GM19035 (cell line): ENCODE measurements at regions not wholly inside any gene's neighbourhood (a gene's known extent, or its start where the extent isn't known, plus 50 kb on each side); places are given as distances from the start of the nearest gene placed in this dataset.

Source experiments
- ATAC-seq: cut with Tn5 transposase; IDR thresholded peaks from one replicate; pipeline ENCODE4 v1.9.1; 2021; ENCODE audit not compliant: unreplicated experiment

DNA sequence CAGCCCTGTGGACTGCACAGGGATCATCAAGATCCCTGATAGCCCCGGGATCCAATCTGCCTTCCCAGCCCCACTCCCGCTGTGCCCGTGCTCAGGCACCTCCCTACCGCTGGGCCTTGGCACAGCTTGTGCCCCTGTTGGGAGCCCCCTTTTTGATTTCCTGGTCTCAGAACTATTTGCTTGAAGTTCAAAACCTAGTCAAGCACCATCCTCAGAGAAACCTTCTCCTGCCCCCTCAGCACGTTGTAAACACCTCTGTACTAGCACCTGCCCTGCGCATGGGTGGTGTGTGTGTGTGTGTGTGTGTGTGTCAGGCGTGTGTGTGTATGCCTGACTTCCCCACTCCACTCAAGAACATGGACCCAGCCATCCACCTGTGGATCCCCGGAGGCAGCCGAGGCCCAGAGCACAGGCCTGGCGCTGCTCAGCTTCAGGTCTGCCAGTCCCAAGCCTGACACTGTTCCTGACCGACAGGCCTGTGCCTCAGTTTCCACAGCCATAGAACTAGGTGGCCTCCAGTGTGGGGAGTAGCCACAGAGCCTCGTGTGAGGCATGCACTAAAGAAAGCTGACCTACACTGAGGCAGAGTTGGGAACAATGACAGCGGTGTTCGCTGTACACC, 65.5 kb downstream of the ADRA2C start:
- ATAC-seq: no peak

DNA sequence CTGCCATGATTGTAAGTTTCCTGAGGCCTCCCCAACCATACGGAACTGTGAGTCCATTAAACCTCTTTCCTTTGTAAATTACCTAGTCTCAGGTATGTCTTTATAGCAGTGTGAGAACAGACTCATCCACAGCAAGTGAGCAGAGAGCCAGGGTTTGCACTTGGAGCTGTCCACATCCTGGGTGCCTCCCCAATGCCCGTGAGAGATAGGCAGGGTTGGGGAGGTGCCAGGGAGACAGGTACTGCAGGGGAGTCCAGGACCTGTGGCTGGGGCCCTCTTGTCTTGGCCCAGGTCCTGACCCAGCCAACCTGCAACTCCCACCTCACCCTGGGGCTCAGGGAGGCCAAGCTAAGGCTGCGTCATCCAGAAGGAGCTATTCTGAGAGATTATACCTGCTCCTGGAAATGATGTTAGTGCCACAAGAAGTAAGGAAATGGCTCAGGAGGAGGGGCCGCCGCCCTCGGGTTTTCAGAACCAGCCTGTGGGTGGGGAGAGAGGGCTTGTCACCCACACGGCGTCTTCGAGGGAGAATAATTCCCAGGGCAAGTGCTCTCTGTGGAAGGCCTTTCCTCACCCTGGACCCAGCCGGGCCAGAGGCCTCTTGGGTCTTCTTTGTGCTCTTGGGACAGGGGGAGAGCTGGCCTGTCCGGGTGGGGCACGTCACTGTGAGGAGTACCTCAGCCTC, 66.5 kb downstream of the ADRA2C start:
- ATAC-seq: no peak

DNA sequence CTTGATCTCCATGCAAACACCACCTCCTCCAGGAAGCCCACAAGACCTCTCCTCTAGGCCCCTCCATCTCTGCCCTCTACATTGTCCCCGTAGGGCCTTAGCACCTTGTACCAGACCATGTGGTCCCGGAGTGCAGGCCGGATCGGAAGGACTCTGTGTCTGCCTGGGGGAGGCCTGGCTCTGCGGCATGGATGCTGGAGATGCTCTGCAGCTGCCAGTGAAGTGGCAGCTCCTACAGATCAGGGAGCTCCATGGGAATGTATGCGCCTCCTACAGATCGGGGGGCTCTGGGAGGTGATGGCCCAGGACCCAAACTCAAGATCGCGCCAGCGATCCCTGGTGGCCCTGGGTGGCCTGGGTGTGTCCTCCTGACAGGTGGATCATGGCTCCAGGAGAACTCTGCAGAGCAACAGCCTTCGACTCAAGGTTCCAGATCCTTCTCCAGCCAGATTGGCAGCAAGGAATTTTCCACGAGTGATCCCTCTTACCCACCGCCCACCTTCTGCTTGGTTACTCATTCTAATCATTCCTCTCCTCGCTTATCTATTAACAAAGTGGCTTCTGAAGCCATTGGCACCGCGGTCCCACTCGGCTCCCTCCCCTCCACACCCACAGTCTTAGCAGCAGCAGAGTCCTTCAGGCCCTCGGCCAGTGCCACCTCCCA, 67.3 kb downstream of the ADRA2C start:
- no peak for ATAC-seq

DNA sequence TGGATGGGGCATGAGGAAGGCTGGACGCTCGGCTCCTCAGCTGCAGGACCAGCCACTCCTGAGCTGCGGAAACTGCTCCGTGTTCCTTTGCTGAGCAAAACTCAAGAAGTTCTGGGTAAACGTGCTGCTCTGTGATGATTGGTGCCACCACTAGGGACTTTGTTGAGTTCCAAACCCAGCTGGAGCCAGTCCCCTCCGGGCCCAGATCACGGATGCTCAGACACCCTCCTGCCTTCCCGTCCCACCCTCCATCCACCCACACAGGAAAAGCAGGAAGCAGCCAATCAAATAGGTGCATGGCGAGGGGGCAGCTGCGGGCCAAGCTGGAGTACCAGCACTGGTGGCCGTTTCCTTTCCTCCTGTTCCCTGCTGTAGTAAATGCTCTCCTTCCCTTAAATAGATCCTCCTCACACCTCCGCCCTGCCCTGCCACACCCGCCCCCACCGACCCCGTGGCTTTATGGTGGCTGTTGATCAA, 68.0 kb downstream of the ADRA2C start:
- no peak for ATAC-seq

DNA sequence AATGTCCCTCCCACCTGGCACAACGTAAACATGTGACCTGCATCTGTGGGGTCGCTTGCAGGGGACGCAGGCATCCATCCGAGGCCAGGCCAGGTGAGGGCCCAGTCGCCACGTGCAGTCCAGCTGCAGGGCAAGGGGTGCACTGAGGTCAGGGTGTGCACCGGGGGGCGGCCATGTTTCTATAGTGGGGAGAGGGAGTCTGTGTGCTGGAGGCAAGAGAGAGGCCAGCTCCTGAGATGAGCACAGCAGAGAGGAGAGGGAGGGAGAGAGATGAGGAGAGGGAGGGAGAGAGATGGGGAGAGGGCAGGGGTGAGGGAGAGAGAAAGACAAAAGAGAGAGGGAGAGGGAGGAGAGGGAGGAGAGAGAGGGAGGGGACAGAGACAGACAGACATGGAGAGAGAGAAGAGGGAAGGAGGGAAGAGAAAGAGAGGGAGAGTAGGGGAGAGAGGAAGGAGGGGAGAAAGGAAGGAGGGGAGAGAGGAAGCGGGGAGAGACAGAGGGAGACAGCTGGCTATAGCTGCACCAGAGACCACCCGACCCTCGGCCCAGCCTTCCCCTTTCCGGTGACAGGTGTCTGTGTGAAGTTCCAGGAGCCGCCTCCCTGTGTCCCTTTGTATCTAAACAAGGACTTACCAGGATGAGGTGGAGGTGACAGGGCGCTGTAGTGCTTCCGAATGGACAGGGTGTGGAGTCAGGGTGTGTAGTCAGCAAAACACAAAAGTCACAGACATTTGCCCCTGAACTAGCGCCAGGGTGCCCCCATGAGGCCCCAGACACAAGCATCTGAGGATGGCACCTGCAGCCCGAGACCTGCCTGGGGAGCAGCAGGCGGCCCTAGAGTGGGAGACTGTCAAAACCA, 68.7 kb downstream of the ADRA2C start:
- ATAC-seq: no peak

DNA sequence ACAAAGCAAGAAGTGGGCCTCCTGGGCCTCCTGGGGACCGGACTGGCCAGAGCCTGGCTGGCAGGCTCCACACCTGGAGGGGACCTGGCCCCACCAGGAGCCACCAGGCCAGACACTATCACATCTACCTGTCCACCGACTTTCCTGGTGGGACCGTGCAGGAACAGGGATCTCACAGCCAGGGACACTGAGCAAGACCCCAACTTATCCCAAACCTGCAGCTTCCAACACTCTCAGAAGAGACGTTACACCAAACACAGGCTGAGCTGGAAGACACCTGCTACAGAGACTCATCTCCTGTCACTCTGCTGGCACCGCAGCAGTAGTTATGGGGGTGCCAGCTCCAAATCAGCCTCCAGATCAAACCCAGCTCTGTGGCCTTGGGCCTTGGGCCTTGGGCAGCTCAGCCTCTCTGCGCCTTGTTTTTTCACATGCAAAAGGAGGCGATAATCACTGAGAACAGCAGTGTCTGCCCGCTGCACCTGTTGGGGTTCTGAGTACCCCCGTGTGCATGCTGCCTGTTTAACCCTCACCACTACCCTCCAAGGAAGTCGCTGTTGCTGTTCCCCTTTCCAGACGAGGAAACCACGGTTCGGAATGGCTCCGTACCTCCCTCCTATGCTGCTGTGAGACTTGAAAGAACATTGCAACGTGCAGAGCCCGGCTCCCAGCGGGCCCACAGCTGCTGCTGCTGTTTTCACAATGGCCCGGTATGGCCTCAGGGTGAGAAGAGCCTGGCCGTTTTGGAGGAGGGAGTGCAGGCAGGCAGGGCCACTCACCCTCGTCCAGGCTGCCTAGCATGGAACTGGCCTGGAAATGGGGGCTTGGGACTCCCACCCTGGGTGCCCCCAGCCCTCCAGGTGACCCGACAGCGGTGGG, 69.6 kb downstream of the ADRA2C start:
- no peak for ATAC-seq

DNA sequence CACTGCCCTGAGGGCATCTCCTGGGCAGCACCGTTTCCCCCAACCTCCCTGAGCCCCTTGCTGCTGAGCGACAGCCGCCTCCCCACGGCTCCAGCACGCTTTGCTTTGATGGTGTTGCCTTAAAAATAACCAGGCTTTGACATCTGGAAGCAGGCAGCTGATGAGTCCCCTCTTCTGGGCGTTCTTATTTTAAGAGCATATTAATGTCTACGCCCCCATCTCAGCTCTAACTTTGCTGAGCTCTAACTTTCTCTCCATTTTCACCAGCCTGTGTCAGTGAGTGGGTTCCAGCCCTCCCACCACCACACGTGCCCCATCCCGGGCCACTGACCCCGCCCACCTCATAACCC, 70.2 kb downstream of the ADRA2C start:
- no peak for ATAC-seq

DNA sequence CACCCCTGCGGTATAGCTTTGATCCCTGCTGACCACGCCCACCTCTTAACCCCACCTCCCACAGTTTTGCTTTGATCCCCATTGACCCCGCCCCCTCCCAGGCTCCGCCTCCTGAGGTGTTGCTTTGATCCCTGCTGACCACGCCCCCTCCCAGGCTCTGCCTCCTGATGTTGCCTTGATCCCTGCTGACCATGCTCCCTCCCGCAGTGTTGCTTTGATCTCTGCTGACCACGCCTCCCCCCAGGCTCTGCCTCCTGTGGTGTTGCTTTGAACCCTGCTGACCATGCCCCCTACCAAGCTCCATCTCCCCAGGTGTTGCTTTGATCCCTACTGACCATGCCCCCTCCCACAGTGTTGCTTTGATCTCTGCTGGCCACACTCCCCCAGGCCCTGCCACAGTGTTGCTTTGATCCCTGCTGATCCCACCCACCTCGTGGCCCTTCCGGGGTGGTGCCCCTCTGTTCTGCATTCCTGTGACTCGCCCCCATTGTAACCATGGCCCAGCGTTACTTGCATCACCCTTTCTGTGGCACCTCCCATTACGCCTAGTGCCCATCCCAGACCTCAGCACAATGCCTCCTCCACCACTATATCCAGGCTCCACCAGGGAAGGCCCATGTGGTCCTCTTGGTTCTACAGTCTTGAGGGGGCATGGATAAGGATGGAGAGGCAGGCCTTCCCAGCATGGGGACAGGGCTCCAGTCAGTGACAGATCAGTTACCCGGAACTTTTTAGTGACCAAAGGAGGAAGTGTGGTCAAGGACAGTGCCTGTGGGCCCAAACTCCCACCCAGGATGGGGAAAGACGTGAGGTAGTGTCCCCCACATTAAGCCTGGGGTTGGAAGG, 70.8 kb downstream of the ADRA2C start:
- no peak for ATAC-seq

DNA sequence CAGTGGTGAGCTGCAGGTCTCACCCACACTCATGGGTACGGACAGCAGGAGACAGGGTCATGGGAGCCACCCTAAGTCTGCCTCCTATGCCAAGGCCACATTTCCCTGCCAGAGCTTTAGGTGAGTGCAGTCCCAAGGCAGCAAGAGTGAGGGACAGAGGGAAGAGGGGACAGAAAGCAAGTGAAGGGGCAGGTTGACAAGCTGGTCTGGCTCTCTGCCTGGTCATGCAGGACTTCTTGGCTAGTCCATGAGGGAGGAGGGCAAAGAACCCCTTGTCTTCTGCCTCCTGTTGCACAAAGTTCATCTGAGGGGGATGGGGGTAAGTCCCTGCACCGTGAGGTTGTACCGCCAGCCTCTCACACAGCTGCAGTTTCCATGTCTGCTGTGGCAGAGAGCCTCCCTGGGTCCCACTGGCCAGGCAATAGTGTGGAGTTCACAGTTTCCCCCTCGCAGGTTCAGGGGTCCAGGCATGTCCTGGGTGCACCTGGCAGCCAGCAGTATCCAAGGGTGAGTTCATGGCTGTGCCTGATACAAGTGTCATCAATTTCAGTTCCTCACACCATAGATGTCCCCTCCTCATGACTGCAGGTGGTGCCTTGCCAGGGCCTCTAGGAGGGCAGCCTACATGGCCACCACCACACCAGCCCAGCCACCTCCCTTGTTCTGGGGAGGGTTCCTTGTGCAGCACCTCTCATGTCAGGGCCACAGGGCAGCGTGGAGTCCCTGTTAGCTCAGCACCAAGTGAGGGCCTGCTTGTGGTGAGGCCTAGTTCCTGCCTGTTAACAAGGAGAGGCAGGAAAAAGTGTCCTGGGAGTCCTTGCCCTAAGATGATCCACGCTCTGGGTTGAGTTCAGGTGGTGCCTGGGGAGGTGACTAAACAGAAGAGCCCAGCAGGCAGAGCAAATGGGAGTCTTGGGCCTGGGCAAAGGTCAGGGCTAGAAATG, 72.5 kb downstream of the ADRA2C start:
- no peak for ATAC-seq

DNA sequence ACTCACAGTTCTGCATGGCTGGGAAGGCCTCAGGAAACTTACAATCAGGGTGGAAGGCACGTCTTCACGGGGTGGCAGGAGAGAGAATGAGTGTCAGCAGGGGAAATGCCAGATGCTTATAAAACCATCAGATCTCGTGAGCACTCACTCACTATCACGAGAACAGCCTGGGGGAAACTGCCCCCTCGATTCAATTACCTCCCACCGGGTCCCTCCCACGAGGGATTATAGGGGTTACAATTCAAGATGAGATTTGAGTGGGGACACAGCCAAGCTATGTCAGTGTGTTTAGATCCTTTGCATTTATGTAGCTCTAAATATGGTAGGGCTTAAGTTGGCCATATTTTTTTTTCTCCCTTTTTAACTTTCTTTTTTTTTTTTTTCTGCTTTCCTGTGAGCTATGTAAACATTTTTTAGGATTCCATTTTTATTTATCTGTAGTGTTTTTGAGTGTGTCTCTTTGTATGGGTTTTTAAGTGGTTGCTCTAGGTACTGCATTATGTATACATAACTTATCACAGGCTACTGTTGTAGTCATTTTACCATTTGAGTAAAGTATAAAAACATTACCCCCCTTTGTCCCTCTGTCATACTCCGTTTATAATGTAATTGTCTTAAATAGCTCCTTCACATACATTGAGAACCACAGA, 79.0 kb downstream of the ADRA2C start:
- ATAC-seq: no peak

DNA sequence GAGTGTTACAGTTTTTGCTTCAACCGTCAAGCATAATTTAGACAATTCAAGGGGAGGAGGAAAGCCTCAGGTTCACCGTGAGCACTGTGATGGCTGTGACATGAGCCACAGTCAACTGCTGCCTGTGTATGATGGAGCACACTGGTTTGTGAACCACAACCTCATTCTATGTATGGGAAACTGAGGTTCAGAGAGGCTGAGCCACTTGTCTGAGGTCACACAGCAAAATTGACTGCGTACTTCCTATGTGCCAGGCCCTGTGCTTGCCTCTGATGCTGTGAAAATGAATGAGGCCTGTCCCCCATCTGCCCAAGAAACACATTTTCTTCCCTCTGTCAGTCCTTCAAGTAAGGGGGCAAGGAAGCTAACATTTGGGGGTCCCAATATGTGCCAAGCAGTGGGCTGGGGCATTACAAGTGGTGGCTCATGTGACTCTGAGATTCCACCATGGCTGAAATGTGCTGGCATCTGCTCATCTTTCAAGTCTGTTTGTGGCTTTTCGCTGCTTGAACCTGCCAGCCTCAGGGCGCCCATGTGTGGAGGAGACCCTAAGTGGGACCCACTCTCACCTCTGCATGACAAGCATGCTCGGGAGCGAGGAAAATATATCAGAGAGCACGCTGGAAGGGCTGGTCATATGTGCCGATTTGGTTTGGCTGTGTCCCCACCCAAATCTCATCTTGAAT, 79.7 kb downstream of the ADRA2C start:
- ATAC-seq: no peak

DNA sequence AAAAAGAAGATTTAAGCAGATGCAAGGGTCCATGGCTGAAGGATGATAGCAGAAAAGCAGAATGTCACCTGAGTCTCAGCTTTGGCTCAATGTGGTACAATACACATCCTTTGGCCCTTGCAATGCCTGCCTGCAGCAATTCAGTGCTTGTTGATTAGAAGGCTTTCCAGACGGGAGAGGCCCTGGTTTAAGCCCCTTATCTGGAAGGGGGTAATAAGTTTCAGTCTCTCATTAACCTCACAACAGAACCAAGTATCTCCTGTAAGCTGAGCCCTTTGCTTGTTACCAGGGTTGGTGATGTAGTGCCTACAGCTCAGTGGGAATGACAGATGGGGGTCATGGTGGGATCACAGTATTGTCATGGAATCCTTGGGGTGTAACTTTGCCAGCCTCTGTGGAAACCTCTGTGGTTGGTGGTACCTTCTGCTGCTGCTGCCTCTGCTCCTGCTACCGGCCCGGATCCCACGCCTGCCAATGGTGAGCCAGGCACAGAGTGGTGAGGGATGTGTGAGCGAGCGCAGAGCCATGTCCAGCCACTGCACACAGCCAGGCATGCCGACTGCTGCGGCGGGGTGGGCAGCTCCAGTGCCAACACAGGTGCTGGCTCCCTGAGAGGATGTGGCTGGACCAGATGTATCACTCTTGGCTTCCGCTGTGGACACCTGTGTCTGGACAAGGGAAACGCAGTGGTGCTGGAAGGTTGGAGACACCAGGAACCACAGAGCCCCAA, 81.2 kb downstream of the ADRA2C start:
- ATAC-seq: no peak

DNA sequence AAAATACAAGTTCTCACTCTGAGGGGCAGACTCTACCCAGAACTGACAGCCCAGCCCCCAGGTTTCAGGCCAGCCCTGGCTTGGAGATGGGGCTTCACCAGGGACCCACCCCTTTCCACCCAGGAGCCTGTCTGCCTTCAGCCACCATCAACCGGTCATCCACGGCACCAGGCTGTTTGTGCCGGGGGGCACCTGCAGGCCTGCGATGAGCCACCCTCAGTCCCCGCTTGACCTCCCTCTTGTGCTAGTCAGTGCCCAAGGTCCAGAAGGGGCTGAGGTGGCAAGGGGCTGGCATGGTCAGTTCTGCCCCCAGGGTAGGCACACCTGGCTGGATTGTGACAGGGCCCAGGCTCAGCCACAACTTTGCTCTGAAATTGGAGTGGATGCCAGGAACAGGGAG, 82.1 kb downstream of the ADRA2C start:
- ATAC-seq: no peak

DNA sequence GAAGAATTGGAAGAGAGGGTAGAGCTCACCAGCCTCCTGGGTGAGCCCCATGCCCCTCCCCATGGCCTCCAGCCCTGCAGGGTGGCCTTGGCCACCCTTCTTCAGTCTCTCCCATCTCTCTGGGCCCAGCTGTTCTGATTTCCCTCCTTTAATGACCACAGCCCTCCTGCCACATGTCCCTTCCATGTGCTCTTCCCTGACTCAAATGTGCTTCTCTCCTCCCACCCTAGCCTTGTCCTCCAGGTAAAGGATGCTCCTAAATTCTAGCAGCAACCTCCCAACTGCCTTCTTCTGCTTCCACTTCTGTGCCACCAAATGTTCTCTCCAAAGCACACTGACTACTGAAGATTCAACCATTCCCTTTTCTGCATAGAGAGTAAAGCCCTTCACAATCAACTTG, 83.0 kb downstream of the ADRA2C start:
- ATAC-seq: no peak

DNA sequence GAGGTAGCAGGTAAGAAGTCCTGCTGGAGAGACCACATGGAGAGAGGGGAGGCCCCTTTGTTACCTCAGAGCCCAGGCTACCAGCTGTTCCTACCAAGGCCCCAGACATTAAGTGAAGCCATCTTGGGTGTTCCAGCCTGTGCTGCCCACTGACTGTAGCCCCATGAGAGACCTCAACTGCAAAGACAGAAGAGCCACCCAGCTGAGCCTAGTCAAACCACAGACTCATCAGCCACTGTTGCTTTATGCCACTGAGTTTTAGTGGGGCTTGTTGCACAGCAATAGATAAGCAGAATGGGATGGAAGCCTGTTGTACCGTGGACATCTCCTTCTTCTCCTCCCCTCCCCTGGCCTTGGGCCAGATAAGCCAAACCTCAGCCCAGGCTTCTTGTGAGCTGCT, 83.9 kb downstream of the ADRA2C start:
- ATAC-seq: no peak

DNA sequence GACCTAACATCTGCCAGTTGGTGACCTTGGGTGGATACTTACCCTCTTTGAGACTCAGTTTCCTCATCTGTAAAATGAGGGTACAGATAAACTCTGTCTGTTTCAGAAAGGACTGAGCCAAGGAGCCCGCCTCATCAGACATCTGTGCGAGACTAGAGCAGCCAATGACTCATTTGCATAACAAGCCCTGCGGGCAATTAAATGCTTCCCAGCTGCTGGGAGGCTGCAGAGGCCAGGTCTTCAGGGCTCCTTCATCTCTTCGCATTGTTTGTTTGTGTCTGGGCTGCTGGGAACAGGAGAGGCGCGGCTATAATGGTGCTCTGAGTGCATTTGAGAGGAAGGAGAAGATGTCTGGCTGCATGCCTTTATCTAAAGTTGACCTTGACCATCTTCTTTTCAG, 85.0 kb downstream of the ADRA2C start:
- ATAC-seq: no peak

DNA sequence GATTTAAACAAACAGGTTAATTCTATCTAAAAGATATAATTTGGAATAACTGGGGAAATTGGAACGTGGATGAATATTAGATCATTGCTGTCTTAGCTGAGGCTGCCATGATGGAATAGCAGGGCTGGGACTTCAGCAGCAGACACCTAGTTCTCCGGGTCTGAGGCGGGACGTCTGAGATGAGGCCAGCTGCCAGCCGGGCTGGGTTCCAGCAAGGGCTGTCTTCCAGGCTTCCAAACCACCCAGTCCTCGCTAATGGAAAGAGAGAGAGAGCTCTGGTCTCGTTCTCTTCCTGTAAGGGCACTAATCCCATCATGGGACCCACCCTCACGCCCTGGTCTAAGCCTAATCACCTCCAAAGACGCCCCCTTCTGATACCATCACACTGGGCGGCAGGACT, 85.7 kb downstream of the ADRA2C start:
- ATAC-seq: no peak
